Bronchial epithelial cell (primary cell): ENCODE measurements at regions not wholly inside any gene's neighbourhood (a gene's known extent, or its start where the extent isn't known, plus 50 kb on each side); places are given as distances from the start of the nearest gene placed in this dataset.

Experiments used
- DNase-seq: peaks from one replicate; pipeline ENCODE4 v3.0.0-alpha.2; 2010; ENCODE audit warnings: low read depth
- FAIRE-seq: peaks from 2 replicates; lab custom pipeline; 2011; peaks lifted over from hg19 to GRCh38; lab: Jason Lieb, UNC
- H3K27me3 ChIP-seq: 2 replicates; pipeline ENCODE4 v1.5.1; 2011; ENCODE audit warnings: low read length; ENCODE audit not compliant: control insufficient read depth, insufficient read depth
- H3K36me3 ChIP-seq: 2 replicates; pipeline ENCODE4 v1.5.1; 2011; ENCODE audit warnings: low read length; ENCODE audit not compliant: control insufficient read depth, insufficient read depth
- H3K4me3 ChIP-seq: 2 replicates; pipeline ENCODE4 v1.5.1; 2011; ENCODE audit warnings: mild to moderate bottlenecking, low read depth, low read length, control low read depth
- CTCF ChIP-seq: IDR thresholded peaks from 2 replicates; pipeline ENCODE4 v1.5.1; 2011; ENCODE audit warnings: mild to moderate bottlenecking, moderate library complexity, low read length, control low read depth, inconsistent platforms; ENCODE audit not compliant: insufficient read depth, severe bottlenecking

DNA sequence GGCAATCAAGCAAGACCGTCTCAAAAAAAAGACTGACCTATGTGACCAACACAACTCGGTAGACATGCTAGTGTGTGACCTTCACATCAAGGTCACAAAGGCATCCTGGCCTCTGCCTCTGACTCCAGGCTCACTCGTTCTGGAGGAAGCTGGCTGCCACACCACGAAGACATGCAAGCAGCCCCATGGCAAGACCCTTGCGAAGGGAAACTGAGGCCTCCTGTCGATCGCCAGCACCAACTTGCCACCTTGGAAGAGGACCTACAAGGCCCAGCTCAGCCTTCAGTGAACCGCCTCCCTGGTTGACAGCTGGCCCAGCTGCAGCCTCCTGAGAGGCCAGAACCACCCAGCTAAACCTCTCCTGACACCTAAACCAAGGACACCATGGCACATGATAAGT is 79.3 kb upstream of the ASAP2 start:
- Histone ChIP-seq H3K27me3 (no peaks in the 10 kb centered on the region), H3K36me3 (no peaks in the 10 kb centered on the region), H3K4me3 (no peak overlapping the region)
- FAIRE-seq (no peak), DNase-seq (no peak)
- TF ChIP-seq CTCF: no peak

DNA sequence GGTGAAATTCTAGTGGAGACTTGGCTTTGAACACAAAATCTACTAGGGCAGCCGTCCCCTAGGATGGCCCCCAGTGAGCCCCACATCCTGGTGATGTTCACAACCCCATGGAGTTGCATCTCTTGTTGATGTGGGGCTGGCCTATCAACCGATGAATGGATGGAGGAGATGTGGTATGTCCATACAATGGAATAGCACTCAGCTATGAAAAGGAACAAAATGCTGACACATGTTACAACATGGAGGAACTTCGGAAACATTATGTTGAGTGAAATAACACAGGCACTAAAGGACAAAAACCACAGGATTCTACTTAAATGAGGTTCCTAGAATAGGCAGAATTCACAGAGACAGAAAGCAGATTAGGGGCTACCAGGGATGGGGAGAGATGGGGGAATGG is 80.1 kb upstream of the ASAP2 start:
- Histone ChIP-seq H3K36me3 (no peaks in the 10 kb centered on the region), H3K27me3 (no peaks in the 10 kb centered on the region), H3K4me3 (no peak overlapping the region)
- TF ChIP-seq CTCF: no peak
- FAIRE-seq (no peak), DNase-seq (no peak)

- FAIRE-seq (peak; percentile 23), DNase-seq (no peak)
- TF ChIP-seq CTCF: no peak
- Histone ChIP-seq H3K4me3 (no peak overlapping the region), H3K27me3 (no peaks in the 10 kb centered on the region), H3K36me3 (no peaks in the 10 kb centered on the region)
Observed at GRCh38 chr2:9124231-9124741, 82.3 kb upstream of the ASAP2 start.

GRCh38 chr2:9123069-9123468 is 83.5 kb upstream of the ASAP2 start:
- no peak for DNase-seq
- H3K27me3 ChIP-seq: no peaks in the 10 kb centered on the region
- no peak overlapping the region for H3K4me3 ChIP-seq
- H3K36me3 ChIP-seq: no peaks in the 10 kb centered on the region
- no peak for FAIRE-seq
- no peak for TF ChIP-seq CTCF

DNA sequence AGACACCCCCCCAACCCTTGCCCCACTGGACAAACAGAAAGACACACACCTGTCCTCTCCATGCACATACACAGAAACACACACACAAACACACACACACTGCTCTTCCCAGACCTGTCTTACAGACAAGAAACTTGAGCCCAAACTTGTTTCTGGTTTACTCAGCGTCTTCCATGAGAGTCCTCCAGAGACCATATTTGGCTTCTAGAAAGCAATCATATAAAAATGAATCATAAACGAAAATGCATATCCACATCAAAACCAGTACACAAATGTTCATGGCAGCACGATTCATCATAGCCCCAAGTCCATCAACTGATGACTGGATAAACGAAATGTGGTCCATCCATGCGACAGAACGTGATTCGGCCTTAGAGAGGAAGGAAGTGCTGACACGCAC is 84.2 kb upstream of the ASAP2 start:
- FAIRE-seq (no peak), DNase-seq (peak; percentile 33)
- H3K4me3 ChIP-seq: no peak overlapping the region
- H3K36me3 ChIP-seq: no peaks in the 10 kb centered on the region
- H3K27me3 ChIP-seq: no peaks in the 10 kb centered on the region
- TF ChIP-seq CTCF: no peak

GRCh38 chr2:9118383-9118960 is 88.1 kb upstream of the ASAP2 start:
- Histone ChIP-seq H3K36me3 (no peaks in the 10 kb centered on the region), H3K4me3 (no peak overlapping the region), H3K27me3 (no peaks in the 10 kb centered on the region)
- DNase-seq: no peak
- FAIRE-seq: no peak
- no peak for TF ChIP-seq CTCF
